Hippocampal formation (tissue), 2 donors: ENCODE measurements at regions not wholly inside any gene's neighbourhood (a gene's known extent, or its start where the extent isn't known, plus 50 kb on each side); places are given as distances from the start of the nearest gene placed in this dataset.

Experiments used
- DNase-seq, 2 donors: peaks; one replicate each; lab custom pipeline; 2025; lab: John Stamatoyannopoulos, UW

DNA sequence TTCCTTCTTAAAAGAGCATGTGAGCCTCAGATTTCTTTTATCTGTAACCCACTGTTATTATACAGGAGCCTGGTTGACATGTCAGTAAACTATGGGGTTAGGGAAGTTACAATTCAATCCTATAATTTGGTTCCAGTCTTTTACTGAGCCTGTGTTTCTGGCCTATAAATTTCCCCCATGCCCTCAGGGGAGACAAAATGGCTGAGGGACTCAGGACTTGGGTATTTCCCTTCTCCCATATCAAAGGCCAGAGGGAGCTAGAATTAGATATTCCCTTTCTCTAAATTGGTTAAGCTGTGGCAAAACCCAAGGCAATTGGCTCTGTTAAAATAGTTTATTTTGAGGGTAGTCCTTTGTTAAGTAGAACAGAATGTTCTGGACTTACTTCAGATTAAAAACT is 823.2 kb downstream of the TLE1 start:
- no peak for DNase-seq

GRCh38 chr9:80843028-80843427 is 846.3 kb downstream of the TLE1 start:
- DNase-seq, result no peak

GRCh38 chr9:80842389-80842788 is 847.0 kb downstream of the TLE1 start:
- no peak for DNase-seq

GRCh38 chr9:80841888-80842287 is 847.5 kb downstream of the TLE1 start:
- no peak for DNase-seq

GRCh38 chr9:80839821-80840675 is 849.3 kb downstream of the TLE1 start:
- DNase-seq, result no peak

DNA sequence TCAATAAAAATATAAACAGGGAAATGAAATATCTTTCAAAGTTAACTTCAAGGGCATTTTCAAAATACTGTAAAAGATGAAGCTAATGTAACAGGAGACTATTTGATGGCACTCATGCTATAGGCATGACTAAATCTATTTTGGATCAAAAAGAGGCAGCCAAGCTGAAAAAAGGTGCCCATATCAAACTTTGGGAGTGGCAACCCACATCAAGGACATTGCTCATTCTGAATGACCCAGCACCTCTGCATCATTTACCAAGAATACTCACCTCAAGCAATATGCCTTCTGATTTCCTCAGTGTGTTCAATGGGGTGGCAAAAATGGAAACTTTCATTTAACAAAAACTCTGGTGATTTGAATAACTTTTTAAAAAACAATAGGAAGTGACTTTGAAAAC is 853.3 kb downstream of the TLE1 start:
- DNase-seq, result no peak

DNA sequence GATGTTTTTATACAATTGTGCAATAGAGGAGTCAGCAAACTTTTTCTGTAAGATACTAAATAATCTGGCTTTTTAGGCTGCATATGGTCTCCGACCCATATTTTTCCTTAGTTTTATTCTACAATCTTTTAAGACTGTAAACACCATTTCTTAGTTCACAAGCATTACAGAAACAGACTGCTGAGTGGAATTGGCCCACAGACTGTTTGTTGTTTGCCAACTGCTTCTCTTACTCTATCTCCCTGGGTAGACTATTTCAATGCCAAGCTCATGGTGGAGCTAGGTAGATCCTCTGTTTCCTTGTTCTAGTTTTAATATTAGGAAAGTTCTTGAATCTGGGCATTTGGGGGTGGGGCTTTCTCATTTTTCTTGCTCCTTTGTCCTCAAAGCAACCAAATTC is 857.6 kb downstream of the TLE1 start:
- DNase-seq, result no peak

DNA sequence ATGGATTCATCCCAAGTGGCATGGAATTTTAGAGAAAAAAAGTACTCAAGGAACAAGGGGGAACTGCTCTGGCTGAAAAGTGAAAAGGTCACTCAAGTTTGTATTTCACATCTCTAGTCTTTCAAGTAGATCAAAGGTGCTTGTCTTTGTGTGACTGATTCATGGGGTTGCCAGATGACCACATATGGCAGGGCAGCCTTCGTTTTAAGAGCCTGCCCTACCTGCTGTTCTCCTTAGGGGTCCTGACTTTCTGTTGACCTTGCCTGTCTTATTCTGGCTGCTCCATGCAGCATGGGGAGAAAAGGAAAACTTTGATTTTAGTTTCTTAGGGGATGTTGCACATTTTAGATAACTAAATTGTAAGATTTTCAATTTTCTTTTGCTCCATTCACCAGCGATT is 877.7 kb downstream of the TLE1 start:
- DNase-seq, result no peak

- DNase-seq, result no peak
Observed at GRCh38 chr9:80811003-80811402, 878.3 kb downstream of the TLE1 start.

DNA sequence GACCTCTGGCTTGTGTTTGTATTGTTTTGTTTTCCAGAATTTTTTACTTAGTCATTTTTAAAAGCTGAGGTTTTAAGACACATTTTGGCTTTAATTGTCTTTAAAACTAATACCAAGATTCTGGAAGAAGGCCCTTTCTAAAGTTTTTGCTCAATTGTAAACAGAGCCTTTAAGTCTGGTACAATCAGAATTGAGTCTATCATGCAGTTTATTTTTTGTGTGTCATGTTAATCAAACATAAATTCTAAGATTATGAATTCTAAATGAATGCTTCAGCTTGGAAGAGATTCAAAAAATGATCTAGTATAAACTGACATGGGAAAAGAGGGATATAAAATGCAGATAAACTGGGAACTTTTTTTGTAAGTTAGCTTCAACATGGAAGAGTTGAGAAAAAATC is 882.7 kb downstream of the TLE1 start:
- DNase-seq, result no peak

- DNase-seq, result no peak
Observed at GRCh38 chr9:80804873-80805272, 884.5 kb downstream of the TLE1 start.

DNA sequence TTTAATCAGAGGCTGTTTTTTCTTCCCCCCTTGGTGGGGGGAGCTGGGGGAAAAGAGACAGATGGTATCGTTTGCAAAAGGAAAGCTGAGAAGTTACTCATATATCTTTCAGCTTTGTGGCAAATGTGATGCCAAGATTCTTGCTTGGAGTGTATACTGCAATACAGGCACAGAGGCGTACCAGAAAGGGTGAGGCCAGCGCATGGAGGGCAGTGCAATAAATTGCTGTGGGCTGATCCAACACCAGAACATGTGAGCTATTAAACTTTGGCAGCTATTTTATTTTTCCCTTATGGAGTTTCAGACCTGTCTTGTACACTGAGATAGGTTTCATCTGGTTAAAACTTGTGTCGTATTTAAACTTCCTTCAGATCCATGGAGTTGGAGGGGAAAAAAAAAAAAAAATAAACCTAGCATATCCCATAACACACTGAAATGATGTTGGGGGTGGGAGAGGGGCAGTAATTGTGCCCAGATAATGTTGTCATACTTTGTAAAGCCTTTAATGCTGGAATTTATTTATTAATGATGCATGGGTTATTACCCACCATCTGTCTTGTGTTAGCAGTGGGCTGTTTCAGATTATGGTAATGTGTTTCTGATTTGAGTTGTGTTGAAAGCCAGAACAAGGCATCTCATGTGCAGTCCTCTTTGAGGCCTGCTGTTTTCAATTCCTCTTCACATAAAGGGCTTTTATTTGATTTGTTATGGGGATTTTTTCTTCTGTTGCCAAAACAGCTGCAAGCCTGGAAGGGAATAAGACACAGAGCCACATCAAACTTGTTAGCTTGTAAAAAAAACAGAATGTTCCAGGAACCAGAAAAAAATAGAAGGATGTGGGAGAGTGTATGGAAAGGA is 891.3 kb downstream of the TLE1 start:
- peak; percentile 10 to 86 for DNase-seq

DNA sequence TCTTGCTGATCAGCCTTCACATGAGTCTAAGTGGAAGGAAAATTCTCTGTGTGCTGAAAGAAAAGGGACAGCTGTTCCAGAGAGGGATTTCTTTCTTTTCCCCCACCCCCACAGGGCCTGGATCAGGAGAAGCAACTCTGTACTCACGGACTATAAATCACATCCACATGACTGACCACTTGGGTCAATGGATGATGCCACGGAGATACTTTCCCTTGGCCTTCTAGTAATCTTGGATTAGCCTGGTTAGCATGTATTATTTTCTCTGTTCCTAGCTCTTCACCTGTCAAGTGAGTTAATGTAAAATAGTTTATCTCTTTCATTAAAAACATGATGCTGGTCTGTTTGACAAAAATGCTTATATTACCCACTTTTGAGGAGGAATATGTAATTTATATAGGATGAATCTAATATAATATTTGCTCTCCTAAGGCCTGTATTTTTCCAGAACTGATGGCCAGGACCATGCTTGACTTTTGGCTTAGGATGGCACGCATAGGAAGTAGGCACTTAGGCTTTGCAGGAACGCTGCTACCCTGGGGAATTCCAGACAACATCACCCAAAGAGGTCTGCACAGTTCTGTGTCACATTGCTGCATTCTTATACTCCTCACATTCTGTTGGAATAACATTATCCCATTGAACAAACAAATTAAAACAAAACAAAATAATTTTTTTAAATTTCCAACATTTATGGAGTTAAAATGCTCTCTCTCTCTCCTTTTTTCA is 892.1 kb downstream of the TLE1 start:
- no peak for DNase-seq

GRCh38 chr9:80796632-80797031 is 892.7 kb downstream of the TLE1 start:
- no peak for DNase-seq

DNA sequence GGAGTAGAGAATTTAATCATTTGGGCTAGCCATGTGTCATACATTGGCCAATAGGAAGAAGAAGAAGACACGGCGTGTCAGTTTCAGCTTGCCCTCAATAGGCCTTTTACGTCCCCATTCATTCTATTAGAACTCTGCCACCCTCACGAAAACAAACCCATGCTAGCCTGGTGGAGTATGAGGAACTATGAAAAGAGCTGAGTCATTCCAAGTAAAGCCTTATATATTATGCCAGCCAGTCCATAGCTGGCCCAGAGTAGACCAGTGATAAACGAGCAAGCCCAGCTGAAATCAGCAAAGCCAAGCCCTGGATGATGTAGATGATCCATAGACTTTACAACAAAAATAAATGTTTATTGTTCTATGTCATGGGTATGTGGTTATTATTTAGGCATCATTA is 895.1 kb downstream of the TLE1 start:
- no peak for DNase-seq

DNA sequence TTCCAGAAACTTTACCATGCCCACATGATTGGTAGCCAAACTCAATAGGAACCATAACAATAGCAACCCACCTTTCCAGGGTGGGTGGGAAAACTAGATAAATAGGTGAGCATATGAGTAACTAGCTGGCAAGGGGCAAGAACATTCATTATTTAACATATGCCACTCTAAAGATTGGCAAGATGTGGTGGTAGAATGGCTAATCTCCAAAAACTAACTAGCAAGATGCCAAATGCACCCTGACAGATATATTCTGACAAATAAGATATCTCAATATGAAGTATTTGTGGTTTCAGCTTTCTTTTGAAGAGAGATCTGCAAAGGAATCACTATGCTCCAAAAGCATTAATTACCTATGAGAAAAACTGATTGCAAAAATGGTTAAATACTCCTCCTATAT is 895.6 kb downstream of the TLE1 start:
- DNase-seq, result no peak

- no peak for DNase-seq
Observed at GRCh38 chr9:80792726-80793125, 896.6 kb downstream of the TLE1 start.

GRCh38 chr9:80791836-80792235 is 897.5 kb downstream of the TLE1 start:
- DNase-seq, result no peak

DNA sequence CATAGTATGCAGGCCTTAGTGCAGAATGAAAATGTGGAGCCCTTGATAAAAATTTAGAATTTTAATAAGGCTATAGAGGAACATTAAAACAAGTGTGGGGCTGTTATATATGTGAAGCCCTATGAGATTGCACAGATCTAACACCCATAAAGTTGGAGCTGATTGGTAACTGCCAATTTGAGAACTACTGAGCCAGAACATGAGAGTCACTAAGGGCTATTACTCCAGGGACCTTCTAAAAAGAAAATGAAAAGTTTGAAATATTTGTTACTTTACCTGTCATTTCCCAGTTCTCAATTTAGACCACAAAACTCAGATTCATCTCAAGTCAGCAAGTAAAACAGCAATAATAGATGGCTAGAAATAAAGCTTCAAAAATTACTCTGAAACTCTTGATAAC is 898.6 kb downstream of the TLE1 start:
- DNase-seq, result no peak

DNA sequence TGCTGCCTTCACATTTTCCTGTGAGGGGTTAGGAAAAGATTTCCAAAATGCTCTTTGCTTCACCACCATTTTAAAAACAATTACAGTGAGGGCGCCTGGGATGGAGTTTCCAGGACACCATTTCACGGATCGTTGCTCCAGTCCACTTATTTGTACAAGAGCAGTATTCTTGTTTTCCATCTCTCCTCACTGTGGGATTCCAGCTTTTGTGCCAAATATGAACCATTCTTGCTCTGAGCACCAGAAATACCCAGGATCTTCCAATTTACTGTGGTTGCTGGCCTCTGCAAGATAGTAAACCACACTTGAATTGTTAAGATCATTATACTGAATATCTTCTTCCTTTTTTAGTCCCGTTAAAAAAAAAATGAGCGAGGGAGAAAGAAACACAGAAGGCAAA is 899.5 kb downstream of the TLE1 start:
- DNase-seq, result no peak

GRCh38 chr9:80787636-80788035 is 901.7 kb downstream of the TLE1 start:
- no peak for DNase-seq

DNA sequence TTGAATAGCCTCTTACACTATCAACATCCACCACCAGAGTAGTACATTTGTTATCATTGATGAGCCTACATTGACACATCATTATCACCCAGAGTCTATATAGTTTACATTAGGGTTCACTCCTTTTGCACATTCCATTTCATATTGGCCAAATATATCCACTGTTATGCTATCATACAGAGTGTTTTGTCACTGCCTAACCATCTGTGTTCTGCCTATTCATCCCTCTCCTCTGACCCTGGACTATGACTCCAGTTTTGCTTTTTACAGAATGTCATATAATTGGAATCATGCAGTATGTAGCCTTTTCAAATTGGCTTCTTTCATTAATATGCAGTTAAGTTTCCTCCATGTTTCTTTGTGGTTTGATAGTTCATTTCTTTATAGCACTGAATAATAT is 904.7 kb downstream of the TLE1 start:
- no peak for DNase-seq

DNA sequence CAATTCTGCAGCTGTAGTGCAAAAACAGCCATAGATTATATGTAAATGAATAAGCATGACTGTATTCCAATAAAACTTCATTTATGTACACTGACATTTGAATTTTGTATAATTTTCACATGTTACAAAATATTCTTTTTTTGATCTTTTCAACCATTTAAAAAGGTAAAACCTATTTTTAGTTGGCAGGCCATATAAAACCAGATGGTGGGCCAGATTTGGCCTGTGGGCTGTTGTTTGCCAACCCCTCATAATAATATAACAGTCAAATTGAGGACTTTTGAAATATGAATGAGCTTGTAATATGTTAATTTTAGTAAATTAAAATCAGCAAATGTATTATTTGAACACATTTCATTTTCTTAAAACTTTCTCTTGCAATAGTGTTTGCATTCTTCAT is 913.4 kb downstream of the TLE1 start:
- DNase-seq, result no peak
